Breast epithelium (tissue), 3 donors: ENCODE measurements at regions not wholly inside any gene's neighbourhood (a gene's known extent, or its start where the extent isn't known, plus 50 kb on each side); places are given as distances from the start of the nearest gene placed in this dataset.

ENCODE experiments used
- CTCF ChIP-seq, 3 donors: fragments of 450-650 bp; IDR thresholded peaks; one replicate each; pipeline ENCODE4 v1.5.1; 2016 to 2017; ENCODE audit warnings: antibody characterized with exemption in 3 of 3, mild to moderate bottlenecking in 3 of 3, moderate library complexity in 3 of 3
- POLR2A ChIP-seq: fragments of 450-650 bp; IDR thresholded peaks from one replicate; pipeline ENCODE4 v1.6.1; 2016; ENCODE audit warnings: antibody characterized with exemption, mild to moderate bottlenecking, moderate library complexity
- POLR2AphosphoS5 ChIP-seq, 3 donors: sonication (generic); formaldehyde crosslinking; IDR thresholded peaks; one replicate each; pipeline ENCODE4 v1.6.1; 2017; ENCODE audit warnings: antibody characterized with exemption in 3 of 3

DNA sequence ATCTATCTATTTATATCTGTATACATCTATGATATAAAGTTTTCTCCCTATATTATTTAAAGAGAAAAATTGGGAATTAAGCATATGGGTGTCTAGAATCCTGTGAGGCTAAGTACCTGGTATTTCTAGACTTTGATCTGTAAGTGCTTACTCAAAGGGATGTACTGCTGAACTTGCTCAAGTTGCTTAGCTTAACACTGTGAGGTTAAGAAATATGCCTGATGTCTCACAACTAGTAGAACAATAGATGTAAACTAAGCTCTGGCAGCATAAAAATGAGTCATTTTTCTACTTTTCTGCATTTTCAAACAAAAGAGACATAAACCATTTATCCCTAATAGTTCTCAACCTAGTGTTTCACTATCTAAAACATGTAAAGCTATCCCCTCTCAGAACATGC, 744.4 kb upstream of the ANO3 start:
- no peak for TF ChIP-seq CTCF (IDR thresholded peaks at IDR 0.05)
- TF ChIP-seq POLR2A = no peak
- no peak for TF ChIP-seq POLR2AphosphoS5 (IDR thresholded peaks at IDR 0.05)
